AG04449 (cell line): ENCODE measurements at regions not wholly inside any gene's neighbourhood (a gene's known extent, or its start where the extent isn't known, plus 50 kb on each side); places are given as distances from the start of the nearest gene placed in this dataset.
"Not testable (repeated sequence)": the region's sequence is repeated elsewhere in the genome, so short reads cannot be mapped to it uniquely, and the experiment has no call there.

ENCODE experiments used
- CTCF ChIA-PET: fragments of 350-600 bp; formaldehyde crosslinking; extraction: SDS; loops from one replicate; lab custom pipeline; 2021; ENCODE audit warnings: antibody characterized with exemption; lab: Yijun Ruan, JAX
- POLR2A ChIA-PET: fragments of 400-600, 350-600 bp; formaldehyde crosslinking; extraction: SDS; loops from one replicate; lab custom pipeline; 2020; ENCODE audit warnings: antibody characterized with exemption, inconsistent platforms; lab: Yijun Ruan, JAX
- DNase-seq: peaks from one replicate; pipeline ENCODE4 v3.0.0-alpha.2; 2010; ENCODE audit warnings: low read depth, low spot score
- H3K4me3 ChIP-seq: 2 replicates; pipeline ENCODE4 v1.5.1; 2011; ENCODE audit warnings: low read depth, mild to moderate bottlenecking, control low read depth, low read length
- TF ChIP-seq, protein P1 (sequence below): IDR thresholded peaks from one replicate; pipeline ENCODE4 v1.5.1; 2011; ENCODE audit warnings: mild to moderate bottlenecking, moderate library complexity, low read length, control low read depth, inconsistent platforms; ENCODE audit not compliant: insufficient read depth; ENCODE audit errors: missing control alignments

DNA sequence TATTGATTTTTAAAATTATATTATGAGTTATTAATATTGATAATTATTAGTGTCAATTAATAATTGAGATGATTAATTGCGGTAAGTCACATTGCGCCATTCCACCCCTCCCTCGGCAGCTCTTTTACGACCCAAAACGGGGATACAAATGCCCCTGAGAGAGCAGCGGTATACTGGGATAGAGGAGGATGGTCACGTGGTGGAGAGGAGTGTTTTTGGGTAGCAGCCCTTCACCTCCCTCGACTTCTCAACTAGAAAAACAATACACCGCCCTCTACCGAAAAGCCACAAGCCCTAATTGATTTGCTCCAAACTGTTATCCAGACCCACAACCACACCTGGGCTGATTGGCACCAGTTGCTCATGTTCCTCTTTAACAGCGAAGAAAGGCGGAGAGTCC is 71.0 kb downstream of the DAPL1 start:
- DNase-seq, CTCF ChIA-PET, POLR2A ChIA-PET, H3K4me3 ChIP-seq: not testable (repeated sequence)

DNA sequence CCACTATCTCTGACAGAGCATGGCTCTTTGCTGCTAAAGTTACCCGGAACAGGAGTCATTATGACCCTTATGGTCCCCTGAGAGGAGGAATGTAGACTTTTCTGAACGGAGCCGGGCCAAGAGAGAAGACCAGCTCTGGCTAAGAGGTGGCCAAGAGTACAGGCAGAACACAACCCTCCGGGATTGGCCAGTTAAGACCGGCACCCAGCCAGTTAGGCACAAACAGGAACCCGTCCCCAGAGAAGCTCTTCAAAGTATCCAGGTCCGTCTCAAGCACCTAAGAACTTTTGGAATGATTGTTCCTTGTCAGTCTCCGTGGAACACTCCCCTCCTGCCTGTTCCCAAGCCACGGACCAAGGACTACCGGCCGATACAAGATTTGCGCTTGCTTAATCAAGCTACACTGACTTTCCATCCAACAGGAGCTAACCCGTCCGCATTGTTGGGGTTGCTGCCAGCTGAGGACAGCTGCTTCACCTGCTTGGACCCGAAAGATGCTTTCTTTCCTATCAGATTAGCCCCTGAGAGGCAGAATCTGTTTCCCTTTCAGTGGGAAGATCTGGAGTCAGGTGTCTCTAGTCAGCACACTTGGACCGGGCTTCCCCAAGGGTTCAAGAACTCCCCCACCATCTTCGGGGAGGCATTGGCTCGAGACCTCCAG is 72.5 kb downstream of the DAPL1 start:
- DNase-seq, H3K4me3 ChIP-seq, POLR2A ChIA-PET: not testable (repeated sequence)
- CTCF ChIA-PET, result interaction anchor here (1.3 kb wide), 1 partner anchor 251 kb away, joined by 3 read pairs; no protein-coding TSS in a partner anchor

DNA sequence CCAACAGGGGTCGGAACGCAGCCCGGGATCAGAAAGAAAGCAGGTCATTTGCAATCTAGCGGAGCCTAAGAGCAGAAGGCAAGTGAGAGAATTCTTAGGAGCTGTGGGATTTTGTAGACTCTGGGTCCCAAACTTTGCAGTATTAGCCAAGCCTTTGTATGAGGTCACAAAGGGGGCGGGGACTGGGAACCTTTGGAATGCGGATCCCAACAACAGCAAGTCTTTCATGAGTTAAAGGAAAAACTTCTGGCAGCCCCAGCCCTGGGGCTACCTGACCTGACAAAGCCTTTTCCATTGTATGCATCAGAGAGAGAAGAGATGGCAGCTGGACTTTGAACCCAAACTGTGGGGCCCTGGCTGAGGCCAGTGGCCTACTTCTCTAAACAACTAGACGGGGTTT is 73.3 kb downstream of the DAPL1 start:
- POLR2A ChIA-PET, DNase-seq, H3K4me3 ChIP-seq: not testable (repeated sequence)
- CTCF ChIA-PET, result interaction anchor here (1.3 kb wide), 1 partner anchor 251 kb away, joined by 3 read pairs; no protein-coding TSS in a partner anchor

DNA sequence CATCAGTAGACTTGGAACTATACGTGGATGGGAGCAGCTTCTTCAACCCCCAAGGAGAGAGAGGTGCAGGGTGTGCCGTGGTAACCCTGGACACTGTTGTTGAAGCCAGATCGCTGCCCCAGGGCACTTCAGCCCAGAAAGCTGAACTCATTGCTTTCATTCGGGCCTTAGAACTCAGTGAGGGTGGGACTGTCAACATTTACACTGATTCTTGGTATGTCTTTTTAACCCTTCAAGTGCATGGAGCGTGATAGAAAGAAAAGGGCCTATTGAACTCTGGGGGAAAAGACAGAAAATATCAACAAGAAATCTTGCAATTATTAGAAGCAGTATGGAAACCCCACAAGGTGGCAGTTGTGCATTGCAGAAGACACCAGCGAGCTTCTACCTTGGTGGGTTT is 74.0 kb downstream of the DAPL1 start:
- DNase-seq, POLR2A ChIA-PET, H3K4me3 ChIP-seq, CTCF ChIA-PET: not testable (repeated sequence)

DNA sequence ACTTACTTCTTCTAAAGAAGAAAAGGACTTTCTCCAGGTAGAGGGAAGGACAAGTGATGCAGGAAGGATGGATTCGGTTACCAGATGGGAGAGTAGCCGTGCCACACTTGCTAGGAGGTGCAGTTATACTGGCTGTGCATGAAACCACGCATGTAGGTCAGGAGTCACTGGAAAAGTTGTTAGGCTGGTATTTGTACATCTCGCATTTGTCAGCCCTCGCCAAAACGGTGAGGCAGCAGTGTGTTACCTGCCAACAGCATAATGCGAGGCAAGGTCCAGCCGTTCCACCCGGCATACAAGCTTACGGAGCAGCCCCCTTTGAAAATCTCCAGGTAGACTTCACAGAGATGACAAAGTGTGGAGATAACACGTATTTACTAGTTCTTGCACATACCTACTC is 74.5 kb downstream of the DAPL1 start:
- DNase-seq, CTCF ChIA-PET, POLR2A ChIA-PET, H3K4me3 ChIP-seq: not testable (repeated sequence)

DNA sequence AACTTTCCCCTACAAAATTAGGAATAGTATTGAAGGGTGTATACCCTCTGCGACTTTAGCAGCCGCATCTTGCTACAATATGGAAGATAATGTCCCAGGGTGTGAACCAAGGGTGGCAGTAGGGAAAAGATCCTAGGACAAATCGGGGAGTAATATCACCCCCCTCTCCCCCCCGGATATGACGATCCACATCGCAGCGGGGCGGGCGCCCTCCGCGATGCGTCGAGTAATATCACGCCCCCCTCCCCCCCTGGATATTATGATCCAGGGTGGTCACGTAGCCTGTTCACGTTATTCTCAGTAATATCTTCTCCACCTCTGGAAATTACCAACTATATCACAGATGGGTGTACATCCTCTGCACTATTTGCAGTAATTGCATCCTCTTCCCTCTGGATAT is 82.9 kb downstream of the DAPL1 start:
- H3K4me3 ChIP-seq, result no peak overlapping the region
- CTCF ChIA-PET, result no interaction called here
- no peak for DNase-seq
- POLR2A ChIA-PET, result no interaction called here
- TF ChIP-seq, protein P1, sequence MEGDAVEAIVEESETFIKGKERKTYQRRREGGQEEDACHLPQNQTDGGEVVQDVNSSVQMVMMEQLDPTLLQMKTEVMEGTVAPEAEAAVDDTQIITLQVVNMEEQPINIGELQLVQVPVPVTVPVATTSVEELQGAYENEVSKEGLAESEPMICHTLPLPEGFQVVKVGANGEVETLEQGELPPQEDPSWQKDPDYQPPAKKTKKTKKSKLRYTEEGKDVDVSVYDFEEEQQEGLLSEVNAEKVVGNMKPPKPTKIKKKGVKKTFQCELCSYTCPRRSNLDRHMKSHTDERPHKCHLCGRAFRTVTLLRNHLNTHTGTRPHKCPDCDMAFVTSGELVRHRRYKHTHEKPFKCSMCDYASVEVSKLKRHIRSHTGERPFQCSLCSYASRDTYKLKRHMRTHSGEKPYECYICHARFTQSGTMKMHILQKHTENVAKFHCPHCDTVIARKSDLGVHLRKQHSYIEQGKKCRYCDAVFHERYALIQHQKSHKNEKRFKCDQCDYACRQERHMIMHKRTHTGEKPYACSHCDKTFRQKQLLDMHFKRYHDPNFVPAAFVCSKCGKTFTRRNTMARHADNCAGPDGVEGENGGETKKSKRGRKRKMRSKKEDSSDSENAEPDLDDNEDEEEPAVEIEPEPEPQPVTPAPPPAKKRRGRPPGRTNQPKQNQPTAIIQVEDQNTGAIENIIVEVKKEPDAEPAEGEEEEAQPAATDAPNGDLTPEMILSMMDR, result no peak

DNA sequence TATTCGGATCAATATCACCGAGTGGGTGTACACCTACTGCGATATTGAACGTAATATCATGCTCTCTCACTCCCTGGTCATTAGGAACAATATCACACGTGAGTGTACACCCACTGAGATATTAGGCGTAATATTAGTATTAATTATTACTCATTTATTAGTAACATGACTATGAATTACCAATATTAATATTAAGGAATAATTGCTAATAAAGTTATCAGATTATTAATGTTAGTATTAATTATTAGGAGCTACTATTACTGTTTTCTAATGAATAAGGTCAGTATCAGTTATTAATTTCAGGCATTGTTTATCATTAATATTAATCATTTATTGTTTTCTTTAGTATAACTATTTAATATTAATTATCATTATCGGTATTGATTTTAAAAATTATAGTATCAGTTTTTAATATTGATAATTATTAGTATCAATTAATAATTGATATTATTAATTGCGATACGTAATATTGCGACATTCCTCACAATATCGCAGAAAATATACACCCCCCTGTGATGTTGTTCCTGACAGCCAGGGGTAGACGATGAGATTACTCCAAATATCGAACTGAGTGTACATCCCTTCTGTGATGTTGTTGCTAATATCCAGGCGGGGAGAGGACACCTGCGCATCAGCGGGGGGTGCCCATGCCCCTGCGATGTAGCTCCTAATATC is 84.2 kb downstream of the DAPL1 start:
- TF ChIP-seq, protein P1, result no peak
- DNase-seq, result no peak
- CTCF ChIA-PET, result no interaction called here
- POLR2A ChIA-PET, result no interaction called here
- H3K4me3 ChIP-seq, result no peak overlapping the region

DNA sequence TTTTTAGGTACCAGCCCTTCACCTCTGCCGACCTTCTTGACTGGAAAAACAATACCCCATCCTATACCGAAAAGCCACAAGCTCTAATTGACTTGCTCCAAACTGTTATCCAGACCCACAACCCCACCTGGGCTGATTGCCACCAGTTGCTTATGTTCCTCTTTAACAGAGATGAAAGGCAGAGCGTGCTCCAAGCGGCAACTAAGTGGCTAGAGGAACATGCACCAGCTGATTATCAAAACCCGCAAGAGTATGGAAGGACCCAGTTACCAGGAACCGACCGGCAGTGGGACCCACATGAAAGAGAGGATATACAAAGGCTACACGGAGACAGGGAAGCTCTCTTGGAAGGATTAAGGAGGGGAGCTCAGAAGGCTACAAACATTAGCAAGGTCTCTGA is 86.1 kb upstream of the TANC1 start:
- ChIA-PET CTCF (no interaction called here), POLR2A (no interaction called here)
- TF ChIP-seq, protein P1, result no peak
- DNase-seq, result no peak
- no peak overlapping the region for H3K4me3 ChIP-seq

DNA sequence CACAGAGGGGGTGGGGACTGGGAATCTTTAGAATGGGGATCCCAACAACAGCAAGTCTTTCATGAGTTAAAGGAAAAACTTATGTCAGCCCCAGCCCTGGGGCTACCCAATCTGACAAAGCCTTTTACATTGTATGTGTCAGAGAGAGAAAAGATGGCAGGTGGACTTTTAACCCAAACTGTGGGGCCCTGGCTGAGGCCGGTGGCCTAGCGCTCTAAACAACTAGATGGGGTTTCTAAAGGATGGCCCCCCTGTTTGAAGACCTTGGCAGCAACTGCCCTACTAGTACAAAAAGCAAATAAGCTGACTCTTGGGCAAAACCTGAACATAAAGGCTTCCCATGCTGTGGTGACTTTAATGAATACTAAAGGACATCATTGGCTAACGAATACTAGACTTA is 83.9 kb upstream of the TANC1 start:
- CTCF ChIA-PET, result interaction anchor here (0.7 kb wide), 1 partner anchor 13 kb away, joined by 4 read pairs; no protein-coding TSS in a partner anchor
- DNase-seq, H3K4me3 ChIP-seq, POLR2A ChIA-PET: not testable (repeated sequence)

DNA sequence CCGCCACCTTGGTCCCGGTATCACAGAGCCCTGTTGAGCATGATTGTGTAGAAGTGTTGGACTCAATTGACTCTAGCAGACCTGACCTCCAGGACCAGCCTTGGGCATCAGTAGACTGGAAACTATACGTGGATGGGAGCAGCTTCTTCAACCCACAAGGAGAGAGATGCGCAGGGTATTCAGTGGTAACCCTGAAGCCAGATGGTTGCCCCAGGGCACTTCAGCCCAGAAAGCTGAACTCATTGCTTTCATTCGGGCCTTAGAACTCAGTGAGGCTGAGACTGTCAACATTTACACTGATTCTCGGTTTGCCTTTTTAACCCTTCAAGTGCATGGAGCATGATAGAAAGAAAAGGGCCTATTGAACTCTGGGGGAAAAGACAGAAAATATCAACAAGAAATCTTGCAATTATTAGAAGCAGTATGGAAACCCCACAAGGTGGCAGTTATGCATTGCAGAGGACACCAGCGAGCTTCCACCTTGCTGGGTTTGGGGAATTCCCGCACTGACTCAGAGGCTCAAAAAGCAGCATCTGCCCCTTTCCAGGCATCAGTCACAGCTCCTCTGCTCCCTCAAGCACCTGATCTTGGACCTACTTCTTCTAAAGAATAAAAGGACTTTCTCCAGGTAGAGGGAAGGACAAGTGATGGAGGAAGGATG is 83.3 kb upstream of the TANC1 start:
- not testable (repeated sequence) for DNase-seq

DNA sequence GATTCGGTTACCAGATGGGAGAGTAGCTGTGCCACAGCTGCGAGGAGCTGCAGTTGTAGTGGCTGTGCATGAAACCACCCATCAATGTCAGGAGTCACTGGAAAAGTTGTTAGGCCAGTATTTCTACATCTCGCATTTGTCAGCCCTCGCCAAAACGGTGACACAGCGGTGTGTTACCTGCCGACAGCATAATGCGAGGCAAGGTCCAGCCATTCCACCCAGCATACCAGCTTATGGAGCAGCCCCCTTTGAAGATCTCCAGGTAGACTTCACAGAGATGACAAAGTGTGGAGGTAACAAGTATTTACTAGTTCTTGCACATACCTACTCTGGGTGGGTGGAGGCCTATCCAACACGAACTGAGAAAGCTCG is 82.8 kb upstream of the TANC1 start:
- CTCF ChIA-PET, POLR2A ChIA-PET, DNase-seq, H3K4me3 ChIP-seq: not testable (repeated sequence)

More for the DNA sequence above, 83.3 kb upstream of the TANC1 start:
- H3K4me3 ChIP-seq, POLR2A ChIA-PET: not testable (repeated sequence)
- CTCF ChIA-PET, result interaction anchor here (0.7 kb wide), 1 partner anchor 13 kb away, joined by 4 read pairs; no protein-coding TSS in a partner anchor
